NCI-H2196 treated with DMSO at 0.1 percent for 48 hours (cell line): ENCODE measurements at regions not wholly inside any gene's neighbourhood (a gene's known extent, or its start where the extent isn't known, plus 50 kb on each side); places are given as distances from the start of the nearest gene placed in this dataset.

Experiments used
- DNase-seq: peaks from one replicate; lab custom pipeline; 2025; ENCODE audit not compliant: unreplicated experiment; lab: John Stamatoyannopoulos, UW

DNA sequence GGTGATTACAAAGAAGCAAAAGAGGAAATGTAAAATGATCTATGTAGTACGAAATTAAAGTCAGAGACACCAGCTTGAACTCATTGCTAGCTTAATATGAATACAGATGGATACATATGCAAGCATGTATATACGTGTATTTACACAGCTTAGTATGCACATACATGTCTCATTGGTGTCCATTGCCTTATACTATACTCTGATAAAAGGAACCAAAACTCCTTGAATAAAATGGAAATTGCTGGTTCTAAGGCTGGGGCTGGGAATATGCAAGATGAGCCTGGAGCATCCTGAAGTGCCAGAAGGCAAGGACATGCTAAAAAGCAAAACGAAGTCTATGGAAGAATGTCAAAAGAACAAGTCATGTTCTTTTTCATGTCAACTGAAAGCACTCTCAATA, 1424.4 kb upstream of the SLC39A10 start:
- no peak for DNase-seq

DNA sequence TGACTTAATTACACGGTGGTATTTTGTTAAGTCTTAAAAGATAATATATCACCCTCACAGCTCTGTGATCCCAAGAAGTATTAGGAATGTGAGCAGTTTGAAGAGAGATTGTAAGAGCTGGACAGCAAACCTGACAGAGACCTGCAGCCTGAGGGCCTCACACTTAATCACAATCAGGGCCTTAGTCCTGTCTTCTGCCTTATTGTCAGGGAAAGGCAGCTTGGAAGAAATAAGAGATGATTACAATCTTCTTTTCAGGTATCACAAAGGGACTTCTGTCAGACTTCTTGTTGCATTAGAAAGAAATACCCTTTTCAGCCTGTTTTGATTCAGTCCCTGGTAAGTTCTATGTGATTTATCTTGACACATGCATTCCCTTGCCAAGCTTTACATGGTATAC, 1433.8 kb upstream of the SLC39A10 start:
- DNase-seq = no peak

DNA sequence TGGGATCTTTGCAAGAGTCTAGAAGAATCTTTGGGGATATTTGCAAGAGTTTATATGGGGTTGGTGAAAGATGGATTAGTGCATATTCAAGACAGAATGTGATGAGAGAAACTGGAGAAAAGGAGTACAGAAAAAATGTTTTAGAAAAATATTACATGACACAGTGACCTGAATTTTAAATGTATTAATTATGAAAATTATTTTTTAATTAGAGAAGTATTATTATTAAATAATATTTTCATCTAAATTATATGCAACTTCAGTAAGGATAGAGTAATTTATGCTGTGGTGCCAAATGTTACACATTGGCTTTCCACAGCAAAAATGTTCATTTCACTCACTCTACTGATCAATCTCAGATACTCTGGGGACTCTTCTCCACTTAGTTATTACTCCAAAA, 1442.8 kb upstream of the SLC39A10 start:
- no peak for DNase-seq

DNA sequence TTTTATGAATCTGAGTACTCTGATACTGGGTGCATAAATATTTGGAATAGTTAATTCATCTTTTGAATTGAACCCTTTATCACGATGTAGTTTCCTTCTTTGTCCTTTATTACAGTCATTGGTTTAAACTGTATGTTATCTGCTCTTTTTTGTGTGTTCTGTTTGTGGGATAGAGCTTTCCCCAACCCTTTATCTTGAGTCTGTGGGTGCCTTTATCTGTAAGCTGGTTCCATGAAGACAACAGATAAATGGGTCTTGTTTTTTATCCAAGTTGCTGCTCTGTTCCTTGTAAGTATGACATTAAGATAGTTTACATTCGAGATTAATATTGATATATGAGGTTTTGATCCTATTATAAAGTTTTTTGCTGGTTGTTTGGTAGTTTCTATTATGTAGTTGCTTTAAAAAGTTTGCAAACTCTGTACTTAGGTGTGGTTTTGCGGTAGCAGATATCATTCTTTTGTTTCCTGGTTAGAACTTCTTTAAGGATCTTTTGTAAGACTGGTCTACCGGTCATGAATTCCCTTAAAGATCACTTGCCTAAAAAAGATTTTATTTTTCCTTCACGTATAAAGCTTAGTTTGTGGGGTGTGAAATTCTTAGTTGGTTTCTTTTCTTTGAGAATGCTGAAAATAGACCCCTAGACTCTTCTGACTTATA, 1451.3 kb upstream of the SLC39A10 start:
- no peak for DNase-seq

DNA sequence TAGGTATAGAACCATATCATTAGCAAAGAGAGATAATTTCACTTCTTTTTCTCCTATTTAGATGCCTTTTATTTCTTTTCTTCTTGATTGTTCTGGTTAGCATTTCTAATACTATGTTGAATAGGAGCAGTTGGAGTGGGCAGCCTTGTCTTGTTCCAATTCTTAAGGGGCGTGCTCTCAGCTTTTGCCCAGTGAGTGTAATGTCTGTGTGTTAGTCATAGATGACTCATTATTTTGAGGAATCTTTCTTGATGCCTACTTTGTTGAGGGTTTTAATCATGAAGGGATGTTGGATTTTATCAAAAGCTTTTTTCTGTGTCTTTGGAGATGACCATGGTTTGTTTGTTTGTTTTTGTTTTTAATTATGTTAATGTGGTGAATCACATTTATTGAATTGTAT, 1453.1 kb upstream of the SLC39A10 start:
- no peak for DNase-seq

DNA sequence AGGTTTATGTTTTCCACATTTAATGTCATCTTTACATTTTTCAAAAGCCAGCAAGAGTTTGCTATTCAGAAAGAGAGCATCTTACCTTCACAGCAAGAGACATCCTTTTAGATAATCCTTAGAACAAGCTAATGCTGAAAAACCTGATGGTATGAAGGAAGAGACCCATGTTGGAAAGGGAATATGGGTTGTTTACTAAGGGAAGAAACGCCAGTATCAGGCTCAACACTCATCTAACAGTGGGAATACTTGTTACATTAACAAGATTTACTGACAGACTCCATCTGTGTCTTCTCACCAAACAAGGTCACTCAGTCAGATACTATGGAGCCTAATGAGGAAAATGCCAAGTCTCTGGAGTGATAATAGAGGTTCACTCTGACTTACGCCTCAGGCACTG, 1474.1 kb upstream of the SLC39A10 start:
- DNase-seq = no peak

DNA sequence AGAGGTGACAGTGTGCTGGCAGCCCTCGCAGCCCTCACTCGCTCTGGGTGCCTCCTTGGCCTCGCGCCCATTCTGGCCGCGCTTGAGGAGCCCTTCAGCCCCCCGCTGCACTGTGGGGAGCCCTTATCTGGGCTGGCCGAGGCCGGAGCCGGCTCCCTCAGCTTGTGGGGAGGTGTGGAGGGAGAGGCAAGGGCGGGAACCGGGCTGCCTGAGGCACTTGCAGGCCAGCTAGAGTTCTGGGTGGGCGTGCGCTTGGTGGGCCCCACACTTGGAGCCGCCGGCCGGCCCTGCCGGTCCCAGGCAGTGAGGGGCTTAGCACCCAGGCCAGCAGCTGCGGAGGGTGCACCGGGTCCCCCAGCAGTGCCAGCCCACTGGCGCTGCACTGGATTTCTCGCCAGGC, 1480.9 kb upstream of the SLC39A10 start:
- no peak for DNase-seq

DNA sequence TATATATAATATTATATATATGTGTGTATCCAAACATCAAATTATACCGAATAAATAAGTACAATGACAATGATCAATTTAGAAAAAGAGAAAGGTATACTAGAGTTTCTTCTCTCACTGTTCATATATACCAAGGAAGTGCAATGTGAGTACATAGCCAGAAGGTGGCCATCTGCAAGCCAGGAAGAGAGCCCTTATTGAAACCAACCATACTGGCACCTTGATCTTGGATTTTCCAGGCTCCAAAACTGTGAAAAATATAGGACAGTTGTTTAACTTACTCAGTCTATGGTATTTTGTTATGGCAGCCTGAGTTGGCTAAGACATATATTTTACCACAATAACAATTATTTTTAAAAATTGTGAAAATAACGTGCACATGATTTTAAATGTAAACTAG, 1490.2 kb upstream of the SLC39A10 start:
- DNase-seq = no peak

DNA sequence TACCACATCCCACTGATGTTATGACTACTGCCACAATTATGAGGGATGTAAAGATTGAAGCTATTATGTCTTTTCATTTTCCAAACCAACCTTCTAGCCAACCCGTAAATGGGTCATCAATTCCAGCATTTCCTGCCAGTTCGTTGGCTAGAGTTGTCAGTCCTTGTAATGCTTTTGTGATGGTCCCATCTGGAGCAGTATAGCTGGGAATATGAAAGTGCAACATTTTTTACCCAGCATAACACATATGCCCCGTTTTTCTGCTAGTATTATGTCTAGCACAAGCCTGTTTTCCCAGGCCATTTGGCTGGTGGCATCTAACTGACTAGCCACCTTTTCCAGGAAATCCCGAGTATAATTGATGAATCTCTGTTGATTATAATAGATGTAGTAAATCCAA, 1501.6 kb upstream of the SLC39A10 start:
- no peak for DNase-seq

DNA sequence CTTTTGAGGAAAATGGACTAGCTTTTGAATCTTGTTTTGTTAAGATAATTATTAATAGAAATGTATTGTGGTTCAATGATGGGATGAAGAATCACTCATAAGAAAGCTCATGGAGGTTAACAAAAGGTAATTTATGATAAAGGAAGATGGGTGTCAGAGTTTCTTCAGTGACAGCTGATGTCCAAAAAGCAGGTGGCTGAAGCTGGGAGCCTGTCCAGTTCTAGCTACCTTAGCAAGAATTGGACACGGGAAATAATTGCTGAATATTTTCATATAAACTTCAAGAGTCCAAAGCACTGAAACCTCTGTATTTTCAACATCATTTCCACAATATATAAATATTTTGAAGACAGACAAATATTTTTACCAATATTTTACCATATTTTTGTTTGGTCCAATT, 1505.8 kb upstream of the SLC39A10 start:
- DNase-seq = no peak

DNA sequence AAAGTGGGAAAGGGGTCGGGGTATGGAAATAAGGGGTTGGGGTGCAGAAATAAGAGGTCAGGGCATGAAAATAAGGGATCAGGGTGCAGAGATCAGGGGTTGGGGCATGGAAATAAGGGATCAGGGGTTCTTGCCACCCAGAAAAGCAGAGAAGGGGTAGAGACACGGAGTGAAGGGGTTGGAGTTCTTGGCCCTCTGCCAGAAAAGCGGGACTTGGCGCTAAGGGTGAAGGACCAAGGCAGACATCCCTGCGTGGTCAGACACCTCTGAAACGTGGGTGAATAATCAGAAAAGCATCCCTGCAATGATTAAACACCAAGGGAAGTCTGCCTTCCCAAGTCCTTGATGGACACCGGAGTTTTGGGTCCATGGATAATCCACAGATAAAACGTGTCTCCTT, 1521.6 kb upstream of the SLC39A10 start:
- no peak for DNase-seq

DNA sequence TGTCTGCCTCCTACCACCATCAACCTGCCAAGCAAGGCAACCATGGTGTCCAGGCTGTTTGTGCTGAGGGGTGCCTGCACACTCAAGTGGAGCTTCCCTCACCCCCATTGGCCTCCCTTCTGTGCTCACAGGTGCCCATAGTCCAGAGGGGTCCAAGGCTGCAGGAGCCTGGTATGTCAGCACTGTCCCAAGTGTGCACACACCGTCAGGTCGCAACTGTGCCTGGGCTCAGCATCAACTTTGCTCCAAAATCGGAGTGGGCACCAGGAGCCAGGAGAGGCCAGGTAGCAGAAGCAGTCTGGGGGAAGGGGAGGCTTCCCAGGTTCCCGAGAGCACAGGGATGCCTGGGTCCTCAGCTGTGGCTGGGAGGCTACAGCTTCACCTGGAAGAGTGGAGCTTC, 1528.2 kb upstream of the SLC39A10 start:
- no peak for DNase-seq

DNA sequence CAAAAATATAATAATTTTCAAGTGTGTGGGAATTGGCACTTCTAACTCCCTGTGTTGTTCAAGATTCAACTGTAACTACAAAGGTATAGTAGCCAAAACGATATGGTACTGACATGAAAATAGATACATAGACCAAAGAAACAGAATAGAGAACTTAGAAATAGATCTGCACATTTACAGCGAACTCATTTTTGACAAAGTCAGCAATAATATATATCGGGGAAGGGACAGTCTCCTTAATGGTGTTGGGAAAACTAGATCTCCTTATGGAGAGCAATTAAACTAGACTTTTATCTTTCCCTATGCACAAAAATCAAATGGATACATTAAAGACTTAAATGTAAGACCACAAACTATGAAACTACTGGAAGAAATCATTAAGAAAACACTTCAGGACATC, 1530.6 kb upstream of the SLC39A10 start:
- no peak for DNase-seq

DNA sequence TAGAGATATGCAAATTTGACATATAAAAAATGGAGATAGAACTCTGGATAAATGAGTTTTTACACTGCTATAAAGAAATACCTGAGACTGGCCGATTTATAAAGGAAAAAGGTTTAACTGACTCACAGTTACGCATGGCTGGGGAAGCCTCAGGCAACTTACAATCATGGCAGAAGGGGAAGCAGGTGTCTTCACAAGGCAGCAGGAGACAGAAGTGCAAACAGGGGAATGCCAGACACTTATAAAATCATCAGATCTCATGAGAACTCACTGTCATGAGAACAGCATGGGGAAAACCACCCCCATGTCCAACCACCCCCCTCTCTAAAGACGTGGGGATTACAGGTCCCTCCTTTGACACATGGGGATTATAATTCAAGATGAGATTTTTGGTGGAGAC, 1540.2 kb upstream of the SLC39A10 start:
- no peak for DNase-seq

DNA sequence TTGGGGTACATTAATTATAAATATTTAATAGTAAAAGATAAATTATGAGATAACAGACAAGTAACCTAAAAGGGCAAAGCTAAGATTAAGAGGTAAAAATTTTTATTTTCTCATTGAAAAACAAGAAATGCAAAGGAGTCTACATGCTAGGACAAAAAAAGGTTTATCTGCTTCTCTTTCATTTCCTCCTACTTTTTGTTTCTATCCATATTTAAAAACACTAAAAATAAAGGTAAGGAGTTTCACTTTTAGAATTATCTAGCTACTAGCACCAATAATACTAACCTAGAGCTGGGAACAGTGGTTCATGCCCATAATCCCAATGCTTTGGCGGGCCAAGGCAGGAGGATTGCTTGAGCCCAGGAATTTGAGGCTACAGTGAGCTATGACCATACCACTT, 1551.7 kb upstream of the SLC39A10 start:
- DNase-seq = no peak

DNA sequence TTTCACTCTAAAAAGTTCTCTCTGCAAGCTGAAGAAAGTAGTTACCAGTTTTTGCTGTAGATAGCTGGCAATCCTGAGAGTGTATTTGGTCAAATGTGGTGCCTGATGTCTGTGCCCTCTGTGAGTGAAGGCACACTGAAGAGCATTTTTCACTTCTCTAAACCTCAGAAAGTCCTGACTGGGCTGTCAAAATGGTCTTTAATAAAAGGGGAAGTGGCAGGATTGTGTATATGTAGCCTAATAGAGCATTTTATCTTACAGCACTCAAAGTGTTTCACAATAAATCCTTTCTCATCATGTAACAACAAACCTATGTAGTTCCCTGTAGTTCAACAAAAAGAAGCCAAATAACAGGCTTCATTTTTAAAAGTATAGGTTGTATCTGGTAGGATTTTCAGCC, 1552.3 kb upstream of the SLC39A10 start:
- DNase-seq = no peak

DNA sequence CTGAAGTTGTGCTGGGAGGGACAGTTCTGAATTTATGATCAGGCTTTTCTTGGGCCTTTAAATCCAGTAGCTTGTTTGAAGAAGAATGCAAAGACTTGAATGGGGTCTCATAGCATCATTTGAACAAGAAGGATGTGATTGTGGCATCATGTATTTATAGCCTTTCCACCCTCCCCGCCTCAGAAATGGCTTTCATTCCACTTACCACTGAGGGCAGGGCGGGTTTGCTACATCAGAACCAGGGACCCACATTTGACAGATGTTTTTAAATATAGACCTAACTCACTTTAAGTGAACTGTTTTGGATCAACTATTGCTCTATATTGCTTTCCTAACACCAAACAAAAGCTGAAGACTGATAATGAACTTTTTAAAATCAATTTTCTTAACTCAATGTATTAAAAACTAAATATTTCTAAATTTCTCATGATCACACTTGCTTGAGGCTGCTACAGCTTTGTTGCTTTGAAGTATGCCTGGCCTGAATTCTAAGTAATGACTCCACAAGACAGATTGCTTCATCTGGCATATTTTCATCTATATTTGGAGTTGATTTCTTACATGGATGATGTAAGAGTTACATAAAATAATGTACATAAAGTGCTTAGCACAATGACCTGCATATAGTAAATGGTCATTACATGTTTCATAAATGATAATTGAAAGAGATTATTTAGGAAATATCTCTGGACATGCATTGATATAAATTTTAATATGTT, 1552.9 kb upstream of the SLC39A10 start:
- DNase-seq = no peak

DNA sequence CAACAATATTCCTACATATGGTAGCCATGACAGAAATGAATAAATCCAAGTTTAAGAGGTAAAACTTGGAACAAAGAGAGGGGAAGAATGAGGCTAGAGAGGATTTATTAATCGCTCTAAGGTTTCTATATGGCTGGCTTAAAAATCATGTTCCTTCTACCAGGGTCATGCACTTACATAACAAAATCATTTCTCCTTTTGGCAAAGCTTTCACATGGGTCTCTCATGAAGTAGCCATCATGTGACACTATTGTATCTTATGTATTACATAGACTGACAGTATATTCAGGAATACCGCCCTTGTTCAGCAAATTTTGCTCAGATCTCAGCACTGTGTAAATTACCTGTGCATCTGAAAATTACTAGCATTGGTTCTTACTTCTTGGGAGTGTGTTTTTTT, 1554.5 kb upstream of the SLC39A10 start:
- no peak for DNase-seq

DNA sequence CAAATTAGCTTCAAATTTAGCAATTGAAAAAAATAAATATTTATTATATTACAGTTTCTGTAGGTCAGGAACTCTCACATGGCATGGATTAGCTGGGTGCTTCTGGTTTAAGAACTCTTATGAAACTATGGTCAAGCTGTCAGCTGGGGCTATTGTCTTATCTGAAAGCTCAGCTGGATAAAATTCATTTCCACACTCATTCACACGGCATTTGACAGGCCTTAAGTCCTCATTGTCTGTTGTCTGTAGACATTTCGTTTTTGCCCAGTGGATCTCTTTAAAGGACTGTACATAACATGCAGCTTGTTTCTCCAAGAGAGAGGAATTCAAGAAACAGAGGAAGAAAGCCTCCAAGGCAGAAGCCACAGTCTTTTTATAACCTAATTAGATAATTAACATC, 1556.8 kb upstream of the SLC39A10 start:
- no peak for DNase-seq

DNA sequence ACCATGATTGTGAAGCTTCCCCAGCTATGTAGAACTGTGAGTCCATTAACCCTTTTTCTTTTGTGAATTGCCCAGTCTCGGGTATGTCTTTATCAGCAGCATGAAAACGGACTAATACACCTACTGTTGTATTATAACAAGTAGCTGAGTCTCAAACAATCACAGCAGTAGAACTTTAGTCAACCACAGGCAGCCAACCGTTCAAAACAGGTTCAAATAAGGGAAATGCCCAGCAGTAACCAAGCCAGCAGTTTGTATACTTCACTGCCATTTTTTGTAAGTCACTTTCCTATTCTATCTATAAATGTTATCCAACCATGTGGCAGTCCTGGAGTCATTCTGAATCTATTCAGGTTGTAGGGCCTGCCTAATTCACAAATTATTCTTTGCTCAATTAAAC, 1560.6 kb upstream of the SLC39A10 start:
- DNase-seq = no peak

DNA sequence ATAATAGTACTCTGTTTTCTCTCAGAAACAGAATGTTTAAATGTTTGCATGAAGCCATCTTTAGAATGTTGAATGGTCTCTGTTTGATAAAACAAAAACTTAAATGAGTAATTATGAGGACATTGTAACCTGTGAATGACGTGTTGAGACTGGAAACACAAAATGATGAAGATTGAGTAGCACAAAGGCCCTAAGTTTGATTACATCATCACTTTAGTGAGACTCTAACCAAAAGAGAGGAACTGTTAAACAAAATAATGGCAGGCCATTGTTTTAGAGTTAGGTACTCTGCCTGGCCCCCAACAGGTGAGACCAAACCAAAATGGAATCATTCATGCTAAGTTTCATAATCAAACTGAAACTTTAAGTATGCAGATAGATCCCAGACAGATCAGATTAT, 1561.7 kb upstream of the SLC39A10 start:
- DNase-seq = no peak

DNA sequence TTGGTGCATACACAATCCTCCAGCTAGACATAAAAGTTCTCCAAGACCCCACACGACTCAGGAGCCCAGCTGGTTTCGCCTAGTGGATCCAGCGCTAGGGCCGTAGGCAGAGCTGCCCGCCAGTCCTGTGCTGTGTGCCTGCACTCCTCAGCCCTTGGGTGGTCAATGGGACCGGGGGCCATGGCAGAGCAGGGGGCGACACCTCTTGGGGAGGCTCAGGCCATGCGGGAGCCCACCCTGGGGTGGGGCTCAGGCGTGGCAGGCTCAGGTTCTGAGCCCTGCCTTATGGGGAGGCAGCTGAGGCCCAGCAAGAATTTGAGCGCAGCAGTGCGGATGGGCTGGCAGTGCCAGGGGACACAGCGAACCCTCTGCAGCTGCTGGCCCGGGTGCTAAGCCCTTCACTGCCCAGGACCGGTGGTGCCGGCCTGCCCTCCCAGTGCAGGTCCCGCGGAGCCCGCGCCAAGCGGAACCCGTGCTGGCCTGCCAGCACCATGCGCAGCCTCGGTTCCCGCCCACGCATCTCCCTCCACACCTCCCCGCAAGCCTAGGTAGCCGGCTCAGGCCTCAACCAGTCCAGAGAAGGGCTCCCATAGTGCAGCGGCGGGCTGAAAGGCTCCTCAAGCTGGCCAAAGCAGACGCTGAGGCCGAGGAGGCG, 1566.6 kb upstream of the SLC39A10 start:
- no peak for DNase-seq
